HG03039 (cell line): ENCODE measurements at regions not wholly inside any gene's neighbourhood (a gene's known extent, or its start where the extent isn't known, plus 50 kb on each side); places are given as distances from the start of the nearest gene placed in this dataset.
A peak's percentile ranks its signal among the peaks of the same experiment; 100 is the strongest.
"Not testable (repeated sequence)": the region's sequence is repeated elsewhere in the genome, so short reads cannot be mapped to it uniquely, and the experiment has no call there.

ENCODE experiments used
- ATAC-seq: cut with Tn5 transposase; IDR thresholded peaks from one replicate; pipeline ENCODE4 v1.9.1; 2021; ENCODE audit warnings: mild to moderate bottlenecking, moderate library complexity; ENCODE audit not compliant: unreplicated experiment

DNA sequence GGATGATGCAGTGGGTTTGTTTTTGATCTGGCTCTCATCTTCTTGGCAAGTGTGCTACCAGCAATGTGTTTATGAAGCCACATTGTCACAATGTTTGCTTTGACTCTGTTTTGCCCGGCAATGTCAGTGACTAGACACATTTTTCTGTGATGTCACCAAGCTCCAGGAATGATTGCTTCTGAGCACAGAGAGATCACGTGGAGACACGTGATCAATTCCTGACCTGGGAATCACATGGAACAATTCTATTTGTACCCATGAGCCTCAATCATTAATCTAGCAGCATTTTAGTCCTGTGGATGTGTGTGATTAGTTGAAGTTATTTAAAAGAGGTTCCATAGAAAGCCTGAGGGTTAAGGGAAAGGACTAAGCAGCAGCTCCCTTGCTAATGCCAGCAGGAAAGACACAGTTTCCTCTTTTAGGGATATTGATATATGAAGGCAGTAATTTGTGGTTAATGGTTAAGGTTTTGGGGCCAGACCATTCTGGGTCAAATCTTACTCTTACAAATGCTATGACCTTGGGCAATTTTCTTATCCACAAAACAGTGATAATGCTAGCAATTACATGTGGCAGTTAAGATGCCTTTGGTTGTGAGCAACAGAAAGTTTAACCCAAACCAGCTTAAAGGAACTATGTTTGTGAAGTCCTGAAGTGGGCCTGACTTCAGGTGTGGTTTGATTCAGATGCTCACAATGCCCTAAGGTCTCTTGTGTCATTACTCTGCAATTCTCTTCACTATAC is 59.0 kb downstream of the FASLG start:
- no peak for ATAC-seq

DNA sequence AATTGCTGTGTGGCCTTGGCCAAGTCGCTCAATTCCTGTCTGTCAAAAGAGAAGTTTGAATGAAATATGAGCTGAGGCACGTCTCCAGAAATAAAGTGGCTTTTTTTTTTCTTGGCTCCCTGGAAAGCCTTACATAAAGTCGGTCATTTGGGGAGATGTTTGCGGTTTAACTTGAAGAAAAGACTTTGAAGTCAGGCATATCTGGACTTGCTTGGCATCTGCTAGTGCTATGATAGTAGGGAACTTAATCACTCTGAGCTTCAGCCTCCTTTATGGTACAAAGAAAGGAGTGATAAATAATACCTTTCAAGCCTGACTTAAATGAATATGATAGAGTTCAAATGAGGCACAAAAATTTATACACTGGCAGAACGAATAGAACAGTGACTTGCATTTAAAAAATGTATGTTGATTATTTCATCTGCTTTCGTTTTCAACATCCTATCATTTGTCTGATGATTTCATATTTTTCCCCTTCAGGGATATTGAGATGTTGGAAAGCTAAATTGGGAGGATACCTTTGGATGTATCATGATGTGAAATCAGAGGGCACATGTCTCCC is 60.2 kb downstream of the FASLG start:
- no peak for ATAC-seq

DNA sequence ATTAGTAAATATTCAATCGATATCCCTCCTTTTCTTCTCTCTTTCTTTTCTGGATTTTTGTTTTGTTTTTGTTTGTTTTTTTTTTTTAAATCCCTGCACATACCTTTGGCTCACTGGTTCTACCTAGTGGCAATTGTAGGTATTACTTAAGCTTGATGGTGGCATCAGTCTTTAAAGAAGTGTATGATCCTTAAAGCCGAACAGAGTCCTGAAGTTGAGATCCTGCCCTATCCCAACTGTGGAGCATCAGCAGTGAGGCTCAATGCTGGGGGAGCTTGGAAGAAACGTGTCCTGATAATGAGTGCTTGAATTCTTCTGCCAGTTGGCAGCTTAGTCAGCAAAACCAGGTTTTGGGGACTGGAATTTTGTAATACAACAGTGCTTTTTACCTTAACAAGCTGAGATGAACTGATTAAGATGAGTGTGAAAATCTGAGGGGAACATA is 60.8 kb downstream of the FASLG start:
- ATAC-seq, result no peak

DNA sequence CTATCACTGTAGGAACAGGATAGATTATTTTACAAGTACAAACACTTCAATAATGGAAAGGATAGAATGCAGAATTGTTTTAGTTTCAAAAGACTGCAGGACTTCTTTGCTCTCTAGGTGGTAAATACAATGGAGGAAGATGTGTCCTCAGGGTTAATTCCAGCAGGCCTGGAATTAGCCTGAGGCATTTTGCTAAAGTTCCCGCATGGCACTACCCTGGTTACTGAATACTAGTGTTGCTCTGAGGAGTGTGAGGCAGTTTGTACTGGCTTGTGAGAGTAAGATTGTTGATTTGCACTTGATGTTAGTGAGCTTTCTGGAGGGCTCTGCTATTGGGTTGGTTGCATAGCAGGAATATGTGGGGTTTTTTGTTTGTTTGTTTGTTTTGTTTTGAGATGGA is 61.4 kb downstream of the FASLG start:
- ATAC-seq, result no peak

DNA sequence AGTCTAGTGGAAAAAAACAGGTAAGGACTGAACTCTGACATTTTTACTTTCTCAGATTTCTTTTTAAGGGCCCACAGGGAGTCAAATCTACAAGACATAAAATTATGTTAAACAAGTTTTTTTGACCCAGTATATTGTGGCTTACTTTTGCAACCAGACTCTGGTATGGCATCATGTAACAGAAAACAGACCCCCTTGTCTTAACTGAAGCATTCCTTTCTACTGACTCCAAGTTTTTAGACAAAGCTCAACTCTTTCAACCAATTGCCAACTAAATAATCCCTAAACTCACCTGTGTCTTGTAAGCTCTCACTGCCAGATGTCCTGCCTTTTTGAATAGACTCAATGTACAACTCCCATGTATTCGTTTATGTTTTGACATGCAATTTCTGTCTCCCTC is 64.3 kb downstream of the FASLG start:
- no peak for ATAC-seq

DNA sequence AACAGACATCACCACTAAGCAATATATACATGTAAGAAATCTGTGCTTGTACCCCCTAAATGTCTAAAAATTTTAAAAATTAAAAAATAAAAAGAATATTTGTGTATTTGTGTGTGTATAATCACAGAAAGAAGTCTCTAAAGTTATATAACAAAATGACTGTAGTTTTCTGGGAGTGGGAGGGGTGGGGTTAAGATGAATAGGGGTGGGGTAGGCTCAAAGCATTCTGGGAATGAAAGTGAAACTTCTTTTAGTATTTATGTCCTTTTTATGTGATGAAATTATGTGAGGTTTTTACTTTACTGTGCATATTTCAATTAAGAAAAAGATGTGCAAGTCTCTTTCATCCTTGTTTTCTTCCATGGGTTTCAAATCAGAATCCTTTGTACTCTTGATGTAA is 65.3 kb downstream of the FASLG start:
- no peak for ATAC-seq

DNA sequence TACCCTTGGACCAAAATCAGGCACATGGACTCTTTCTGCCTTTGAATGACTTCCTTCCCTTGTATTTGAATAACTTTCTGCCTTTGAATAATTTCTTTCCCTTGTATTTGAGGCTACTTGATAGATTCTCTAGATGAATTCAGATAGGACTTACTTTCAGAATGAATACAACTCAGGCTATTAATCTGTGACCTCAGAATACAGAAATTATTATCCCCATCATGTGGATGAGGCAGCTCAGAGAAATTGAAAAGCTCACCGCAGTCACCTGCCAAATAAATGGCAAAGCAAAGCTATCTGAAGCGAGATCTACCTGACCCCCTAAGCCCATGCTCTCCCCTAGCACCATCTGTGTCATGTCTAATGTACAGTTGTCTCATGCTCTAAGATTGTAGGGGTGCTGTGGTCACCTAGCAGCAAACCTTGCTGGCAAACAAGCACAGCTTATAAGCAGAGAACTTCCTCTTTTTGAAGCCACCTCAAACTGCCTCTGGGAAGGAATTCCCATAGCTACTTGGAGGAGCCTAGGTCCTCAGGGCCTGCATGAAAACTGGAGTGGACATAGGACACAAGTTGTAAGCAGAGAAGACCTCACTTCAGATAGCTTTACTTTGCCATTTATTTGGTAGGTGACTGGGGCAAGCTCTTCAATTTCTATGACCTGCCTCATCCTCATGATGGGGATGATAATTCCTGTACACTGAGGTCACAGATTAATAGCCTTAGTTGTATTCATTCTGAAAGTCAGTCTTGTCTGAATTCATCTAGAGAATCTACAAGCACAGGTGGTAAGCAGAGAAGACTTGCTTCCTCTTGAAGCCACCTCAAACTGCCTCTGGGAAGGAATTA is 66.1 kb downstream of the FASLG start:
- peak; percentile 63 for ATAC-seq

DNA sequence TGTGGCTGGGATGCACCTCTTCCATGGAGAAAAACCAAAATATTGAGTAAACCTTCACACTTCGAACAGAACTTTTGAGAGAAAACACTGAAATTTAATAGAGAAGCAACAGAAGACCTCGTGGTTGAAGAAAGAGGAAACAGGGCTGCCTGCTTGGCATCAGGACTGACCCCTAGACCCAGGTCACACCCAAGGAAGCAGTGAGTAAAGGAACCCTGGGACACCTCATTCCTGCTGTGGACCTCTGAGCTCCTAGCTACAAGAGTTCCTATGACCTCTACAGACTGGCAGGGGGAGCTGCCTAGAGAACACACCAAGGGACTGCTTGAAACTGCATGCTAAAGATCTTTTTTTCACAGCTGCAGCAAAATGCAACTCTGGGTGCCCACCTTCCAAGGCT is 67.8 kb downstream of the FASLG start:
- ATAC-seq, result no peak

DNA sequence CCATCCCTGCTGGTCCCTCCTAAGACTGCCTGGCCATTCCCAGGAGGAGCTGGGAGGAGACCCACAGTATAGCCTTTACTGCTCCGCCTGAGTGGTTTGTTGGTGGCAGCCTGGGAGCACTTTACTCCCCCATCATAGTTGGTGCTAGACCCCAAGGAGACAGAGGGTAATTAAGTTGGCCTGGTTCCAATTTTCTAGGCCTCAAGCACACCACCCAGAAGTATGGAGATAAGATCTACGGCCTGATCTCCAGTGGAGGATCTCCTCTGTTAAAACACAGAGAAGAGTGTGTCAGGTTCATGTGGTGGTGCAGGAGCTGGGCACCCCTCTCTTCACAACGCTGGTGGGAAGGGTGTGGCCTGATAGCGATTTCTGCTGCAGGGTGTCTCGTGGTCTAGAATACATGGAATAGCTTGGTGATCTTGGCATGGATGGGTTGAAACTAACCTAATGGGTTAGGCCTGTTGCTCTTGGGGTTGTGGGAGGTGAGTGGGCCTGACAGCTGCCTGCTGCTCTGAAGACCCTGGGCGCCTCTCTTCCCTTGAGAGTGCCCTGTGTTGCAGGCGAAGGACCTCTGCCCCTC is 68.5 kb downstream of the FASLG start:
- ATAC-seq, result no peak

DNA sequence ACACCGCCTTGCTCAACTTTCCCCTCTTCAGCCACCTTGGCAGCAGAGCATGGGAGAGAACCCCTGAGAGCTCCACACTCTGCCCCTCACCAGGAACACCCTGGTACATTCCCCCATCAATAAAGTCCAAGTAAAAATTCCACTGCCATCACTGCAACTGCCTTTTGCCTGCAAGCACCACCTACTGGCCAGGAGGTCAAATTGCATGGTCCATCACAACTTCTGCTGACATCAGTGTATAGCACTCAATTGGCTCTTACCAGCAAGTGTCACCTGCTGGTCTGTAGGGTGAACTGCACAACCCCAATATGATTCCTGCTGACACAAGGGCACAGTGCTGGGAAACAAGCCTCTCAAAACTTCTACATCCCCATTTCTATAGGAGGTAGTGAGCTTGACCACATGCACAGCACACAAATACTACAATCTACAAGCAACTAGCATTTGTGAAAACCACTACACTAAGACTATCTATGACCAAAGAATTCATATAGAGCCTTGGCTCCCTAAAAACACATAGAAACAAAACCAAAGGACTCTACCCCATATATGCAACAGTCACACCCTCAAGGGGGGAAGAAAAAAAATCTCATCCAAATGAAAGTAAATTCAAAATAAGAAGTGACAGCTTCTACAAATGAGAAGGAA is 69.2 kb downstream of the FASLG start:
- ATAC-seq, result no peak

DNA sequence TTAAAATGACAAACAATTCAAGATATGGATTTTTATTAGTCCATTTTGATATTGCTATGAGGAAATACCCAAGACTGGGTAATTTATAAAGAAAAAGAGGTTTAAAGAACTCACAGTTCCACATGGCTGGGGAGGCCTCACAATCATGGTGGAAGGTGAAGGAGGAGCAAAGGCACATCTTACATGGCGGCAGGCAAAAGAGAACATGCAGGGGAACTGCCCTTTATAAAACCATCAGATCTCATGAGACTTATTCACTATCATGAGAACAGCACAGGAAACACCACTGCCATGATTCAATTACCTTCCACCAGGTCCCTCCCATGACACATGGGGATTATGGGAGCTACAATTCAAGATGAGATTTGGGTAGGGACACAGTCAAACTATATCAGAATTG is 69.8 kb downstream of the FASLG start:
- not testable (repeated sequence) for ATAC-seq

DNA sequence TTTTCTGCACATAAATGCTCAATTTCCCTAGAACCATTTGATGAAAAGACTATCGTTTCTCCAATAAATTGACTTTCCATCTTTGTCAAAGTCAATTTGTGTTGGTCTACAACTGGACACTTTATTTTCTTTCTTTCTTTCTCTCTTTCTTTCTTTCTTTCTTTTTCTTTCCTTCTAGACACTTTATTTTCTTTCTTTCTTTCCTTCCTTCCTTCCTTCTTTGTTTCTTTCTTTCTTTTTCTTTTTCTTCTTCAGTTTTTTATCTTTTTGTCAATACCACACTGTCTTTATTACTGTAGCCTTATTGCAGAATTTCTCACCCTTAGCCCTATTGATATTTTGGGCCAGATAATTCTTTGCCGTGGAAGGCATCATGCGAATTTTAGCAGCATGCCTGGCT is 73.5 kb downstream of the FASLG start:
- no peak for ATAC-seq

DNA sequence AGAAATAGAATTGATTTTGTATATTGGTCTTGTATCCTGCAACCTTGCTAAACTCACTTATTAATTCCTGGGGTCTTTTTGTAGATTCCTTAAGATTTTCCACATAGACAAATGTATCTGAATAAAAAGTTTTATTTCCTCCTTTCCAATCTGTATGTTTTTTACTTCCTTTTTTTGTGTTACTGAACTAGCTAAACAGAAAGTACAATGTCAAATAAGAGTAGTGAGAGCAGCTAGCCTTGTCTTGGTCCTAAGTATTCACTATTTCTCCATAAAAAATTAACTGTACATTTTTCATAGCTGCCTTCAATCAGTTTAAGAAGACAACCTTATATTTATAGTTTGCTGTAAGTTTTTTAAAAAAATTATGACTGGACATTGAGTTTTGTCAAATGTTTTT is 74.9 kb downstream of the FASLG start:
- no peak for ATAC-seq

DNA sequence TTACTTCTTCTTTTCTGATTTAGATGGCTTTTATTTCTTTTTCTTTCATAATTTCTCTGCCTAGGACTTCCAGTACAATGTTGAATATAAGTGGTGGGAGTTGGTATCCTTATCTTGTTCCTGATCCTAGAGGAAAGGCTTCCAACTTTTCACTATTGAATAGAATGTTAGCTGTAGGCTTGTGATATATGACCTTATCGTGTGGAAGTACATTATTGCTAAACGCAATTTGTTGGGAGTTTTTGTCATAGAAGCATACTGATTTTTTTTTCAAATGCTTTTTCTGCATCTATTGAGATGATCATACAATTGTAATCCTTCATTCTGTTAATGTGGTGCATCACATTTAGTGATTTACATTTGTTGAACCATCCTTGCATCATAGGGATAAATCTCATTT is 79.5 kb downstream of the FASLG start:
- no peak for ATAC-seq

DNA sequence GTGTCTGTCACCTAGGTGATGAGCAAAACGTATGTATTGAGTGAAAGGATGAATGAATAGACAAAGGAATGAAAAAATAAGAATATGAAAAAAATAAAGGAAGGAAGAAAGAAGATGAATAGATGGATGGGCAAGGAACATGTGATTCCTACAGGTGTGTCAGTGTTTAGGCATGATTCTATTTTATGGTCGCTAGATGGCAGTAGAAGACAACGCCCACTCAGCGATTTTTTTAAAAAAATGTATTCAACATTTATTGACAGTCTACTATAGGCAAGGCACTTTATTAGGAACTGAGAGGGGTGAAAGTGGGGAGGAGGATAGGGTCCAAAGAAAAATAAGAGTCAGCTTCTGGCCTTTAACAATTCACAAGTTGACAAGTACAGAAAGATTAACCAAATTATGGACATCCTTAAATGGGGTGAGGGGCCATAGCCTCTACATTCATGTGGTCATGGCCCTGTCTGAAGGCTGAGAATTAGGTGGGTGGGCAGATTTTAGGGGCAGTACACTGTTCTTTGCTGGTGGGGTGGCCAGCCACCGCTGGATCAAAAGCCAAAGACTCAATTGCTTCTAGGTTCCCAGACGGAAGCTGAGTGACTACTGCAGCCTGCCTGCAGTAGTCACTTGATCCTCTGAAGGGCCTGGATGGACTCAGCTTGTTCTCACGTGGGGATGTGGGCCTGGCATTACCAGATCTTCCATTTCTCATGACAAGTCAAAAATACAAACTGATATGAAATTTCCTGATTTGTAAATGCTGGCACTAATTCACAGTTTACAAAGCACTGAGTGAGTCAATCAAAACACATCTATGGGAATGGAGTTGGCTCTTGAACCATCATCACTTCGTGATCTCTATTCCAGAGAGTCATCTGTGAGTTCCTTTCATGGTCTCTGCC is 83.9 kb downstream of the FASLG start:
- ATAC-seq, result no peak

DNA sequence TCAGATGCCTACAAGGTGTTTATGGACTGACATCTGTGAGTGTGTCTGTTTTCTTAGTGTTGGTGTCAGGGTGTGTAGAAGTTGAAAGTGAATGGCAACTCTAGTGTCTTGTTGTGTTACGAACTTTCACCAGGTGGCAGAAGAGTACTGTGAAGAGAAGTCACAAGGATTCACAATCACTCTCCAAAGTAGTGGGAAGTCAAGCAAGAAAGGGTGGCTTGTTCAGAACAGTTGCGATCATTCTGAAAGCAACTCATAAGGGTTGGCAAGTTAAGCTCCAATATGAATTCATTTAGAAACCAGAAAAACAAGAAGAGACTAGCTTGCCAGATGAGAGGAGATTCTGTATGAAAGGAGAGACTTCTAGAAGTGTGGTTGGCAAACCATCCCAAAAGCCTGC is 86.1 kb downstream of the FASLG start:
- peak; percentile 46 for ATAC-seq

DNA sequence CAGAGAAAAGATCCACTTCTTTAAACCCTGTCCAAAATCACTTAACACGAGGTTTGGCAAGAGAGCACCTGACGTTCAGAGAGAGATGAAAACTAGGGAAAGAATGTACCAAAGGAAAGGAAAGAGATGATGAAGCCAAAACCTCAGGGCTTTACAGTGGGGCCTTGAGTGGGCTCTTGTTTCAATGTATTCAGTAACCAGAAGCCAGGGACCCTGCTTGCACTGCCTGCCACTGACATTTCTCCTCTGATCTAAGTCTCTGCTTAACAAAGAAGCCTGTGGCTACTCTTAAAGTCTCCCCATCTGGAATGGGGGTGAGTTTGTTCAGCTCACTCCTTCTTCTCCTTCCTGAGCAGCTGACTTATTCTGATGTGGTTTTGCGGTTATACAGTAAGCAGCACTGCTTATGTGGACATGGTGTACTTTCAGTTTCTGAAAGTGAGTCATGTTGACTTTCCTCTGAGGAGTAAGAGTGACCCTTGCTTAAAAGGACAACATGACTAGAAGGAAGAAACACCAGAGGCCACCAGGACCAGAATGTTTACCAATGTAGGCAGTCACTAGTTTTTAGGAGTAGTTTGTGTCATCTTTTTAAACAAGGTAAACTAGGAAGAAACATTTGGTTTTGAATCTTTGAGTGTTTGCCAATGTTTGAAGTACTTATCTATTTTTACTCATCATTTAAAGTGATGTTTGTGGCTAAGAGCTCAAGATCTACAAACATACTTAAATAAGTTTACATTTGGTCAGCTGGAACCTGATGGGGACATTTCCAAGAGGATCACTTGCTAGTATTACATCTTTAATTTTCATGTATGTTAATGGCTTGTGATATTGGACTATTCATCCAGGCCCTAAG is 87.4 kb downstream of the FASLG start:
- ATAC-seq, result peak; percentile 83

DNA sequence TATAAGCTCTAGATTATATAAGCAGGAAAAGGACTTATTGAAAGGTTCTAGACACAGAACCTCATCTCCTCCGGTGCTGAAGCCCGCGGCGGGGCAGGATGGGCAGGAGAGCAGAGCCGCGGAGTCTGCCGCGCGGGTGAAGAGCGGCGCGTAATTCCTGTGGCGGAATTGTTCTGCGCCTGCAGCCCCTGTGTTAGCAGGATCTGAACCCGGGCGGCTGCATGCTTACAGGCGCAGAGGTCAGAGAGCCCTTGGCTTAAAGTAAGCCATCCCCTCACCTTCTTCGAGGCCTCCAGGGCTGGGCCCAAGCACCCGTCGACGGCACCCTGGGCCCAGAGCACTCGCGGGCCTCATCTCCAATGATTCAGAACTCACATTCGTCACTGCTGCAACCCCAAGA is 89.3 kb downstream of the FASLG start:
- ATAC-seq, result no peak

DNA sequence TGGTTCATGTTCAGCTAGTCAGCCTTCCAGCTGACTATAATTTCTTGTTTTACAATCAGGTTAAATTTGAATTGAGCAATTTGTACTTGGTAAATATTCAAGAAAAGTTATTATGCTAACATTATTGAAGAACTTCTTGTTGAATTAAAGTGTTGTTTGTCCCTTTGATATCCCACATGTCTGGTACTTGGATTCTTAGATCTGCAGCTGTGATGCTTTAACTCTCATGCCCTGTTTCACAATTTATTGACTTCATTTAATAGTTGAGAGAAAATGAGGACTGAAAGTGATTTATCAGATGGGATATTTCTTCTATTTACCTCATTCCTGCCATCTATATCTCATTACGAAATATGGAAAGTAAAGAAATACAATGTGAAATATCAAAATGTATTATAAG is 92.8 kb downstream of the FASLG start:
- ATAC-seq, result no peak
